ENCODE measurements at regions not wholly inside any gene's neighbourhood (a gene's known extent, or its start where the extent isn't known, plus 50 kb on each side); places are given as distances from the start of the nearest gene placed in this dataset.

DNA sequence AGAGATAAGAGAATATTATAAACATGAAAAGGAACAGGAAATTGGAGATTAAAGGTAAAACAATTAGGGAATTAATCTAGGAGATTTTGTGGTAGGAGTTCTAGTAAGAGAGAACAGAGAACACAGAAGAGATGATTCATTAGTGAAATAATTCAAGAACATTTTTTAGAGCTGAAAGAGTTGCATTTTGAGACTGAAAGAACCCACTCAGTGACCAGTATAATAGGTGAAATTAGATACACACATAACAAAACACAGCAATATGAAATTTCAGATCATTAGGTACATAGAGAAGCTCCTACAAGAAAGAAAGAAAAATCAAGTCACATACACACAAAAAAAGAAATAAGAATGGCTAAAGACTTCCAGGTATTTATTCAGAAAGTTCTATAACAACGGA, 144.0 kb downstream of the CYSLTR2 start:
- H3K27me3 ChIP-seq (replicated peaks): no peaks in the 10 kb centered on the region
- TF ChIP-seq, protein P1, sequence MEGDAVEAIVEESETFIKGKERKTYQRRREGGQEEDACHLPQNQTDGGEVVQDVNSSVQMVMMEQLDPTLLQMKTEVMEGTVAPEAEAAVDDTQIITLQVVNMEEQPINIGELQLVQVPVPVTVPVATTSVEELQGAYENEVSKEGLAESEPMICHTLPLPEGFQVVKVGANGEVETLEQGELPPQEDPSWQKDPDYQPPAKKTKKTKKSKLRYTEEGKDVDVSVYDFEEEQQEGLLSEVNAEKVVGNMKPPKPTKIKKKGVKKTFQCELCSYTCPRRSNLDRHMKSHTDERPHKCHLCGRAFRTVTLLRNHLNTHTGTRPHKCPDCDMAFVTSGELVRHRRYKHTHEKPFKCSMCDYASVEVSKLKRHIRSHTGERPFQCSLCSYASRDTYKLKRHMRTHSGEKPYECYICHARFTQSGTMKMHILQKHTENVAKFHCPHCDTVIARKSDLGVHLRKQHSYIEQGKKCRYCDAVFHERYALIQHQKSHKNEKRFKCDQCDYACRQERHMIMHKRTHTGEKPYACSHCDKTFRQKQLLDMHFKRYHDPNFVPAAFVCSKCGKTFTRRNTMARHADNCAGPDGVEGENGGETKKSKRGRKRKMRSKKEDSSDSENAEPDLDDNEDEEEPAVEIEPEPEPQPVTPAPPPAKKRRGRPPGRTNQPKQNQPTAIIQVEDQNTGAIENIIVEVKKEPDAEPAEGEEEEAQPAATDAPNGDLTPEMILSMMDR (IDR thresholded peaks at IDR 0.05; ENCODE audit: low read depth, low read length, missing control alignments): no peak
- in situ Hi-C loops (cut with HindIII; ENCODE audit: low pct_ligation_motif_present, low sequenced_read_pairs): no loop called here
- DNase-seq: no peak
- H3K4me3 ChIP-seq (ENCODE audit: low read depth, low read length): no peak overlapping the region
- no peak overlapping the region for H3K27ac ChIP-seq
- H3K36me3 ChIP-seq (replicated peaks): no peaks in the 10 kb centered on the region

- H3K4me3 ChIP-seq (ENCODE audit: low read depth, low read length): no peak overlapping the region
- in situ Hi-C loops (cut with HindIII; ENCODE audit: low pct_ligation_motif_present, low sequenced_read_pairs): no loop called here
- no peak overlapping the region for H3K27ac ChIP-seq
- H3K36me3 ChIP-seq (replicated peaks): no peaks in the 10 kb centered on the region
- no peaks in the 10 kb centered on the region for H3K27me3 ChIP-seq (replicated peaks)
- TF ChIP-seq, protein P1 (IDR thresholded peaks at IDR 0.05; ENCODE audit: low read depth, low read length, missing control alignments): no peak
- DNase-seq: no peak
Measured at GRCh38 chr13:48798180-48798579, 144.5 kb downstream of the CYSLTR2 start.

DNA sequence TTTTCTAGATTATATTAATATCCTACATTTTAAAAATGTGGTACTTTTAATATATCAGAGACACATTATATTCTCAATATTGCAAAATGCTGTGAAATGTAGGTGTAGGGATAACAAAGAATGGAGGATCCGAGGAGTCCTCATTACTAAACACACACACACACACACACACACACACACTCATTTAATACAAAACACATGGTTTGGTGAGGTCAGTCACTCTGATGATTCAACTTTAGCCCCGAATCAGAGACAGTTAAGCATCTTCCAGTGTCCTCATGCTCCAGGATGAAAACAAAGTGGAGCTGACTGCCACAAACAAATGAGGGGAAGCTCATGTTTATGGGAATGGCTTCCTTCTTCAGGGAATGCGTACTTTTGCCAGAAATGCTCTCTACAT, 147.5 kb downstream of the CYSLTR2 start:
- H3K4me3 ChIP-seq (ENCODE audit: low read depth, low read length): no peak overlapping the region
- no peaks in the 10 kb centered on the region for H3K36me3 ChIP-seq (replicated peaks)
- peak; percentile 30 for DNase-seq
- in situ Hi-C loops (cut with HindIII; ENCODE audit: low pct_ligation_motif_present, low sequenced_read_pairs): no loop called here
- TF ChIP-seq, protein P1 (IDR thresholded peaks at IDR 0.05; ENCODE audit: low read depth, low read length, missing control alignments): no peak
- H3K27me3 ChIP-seq (replicated peaks): no peaks in the 10 kb centered on the region
- no peak overlapping the region for H3K27ac ChIP-seq

DNA sequence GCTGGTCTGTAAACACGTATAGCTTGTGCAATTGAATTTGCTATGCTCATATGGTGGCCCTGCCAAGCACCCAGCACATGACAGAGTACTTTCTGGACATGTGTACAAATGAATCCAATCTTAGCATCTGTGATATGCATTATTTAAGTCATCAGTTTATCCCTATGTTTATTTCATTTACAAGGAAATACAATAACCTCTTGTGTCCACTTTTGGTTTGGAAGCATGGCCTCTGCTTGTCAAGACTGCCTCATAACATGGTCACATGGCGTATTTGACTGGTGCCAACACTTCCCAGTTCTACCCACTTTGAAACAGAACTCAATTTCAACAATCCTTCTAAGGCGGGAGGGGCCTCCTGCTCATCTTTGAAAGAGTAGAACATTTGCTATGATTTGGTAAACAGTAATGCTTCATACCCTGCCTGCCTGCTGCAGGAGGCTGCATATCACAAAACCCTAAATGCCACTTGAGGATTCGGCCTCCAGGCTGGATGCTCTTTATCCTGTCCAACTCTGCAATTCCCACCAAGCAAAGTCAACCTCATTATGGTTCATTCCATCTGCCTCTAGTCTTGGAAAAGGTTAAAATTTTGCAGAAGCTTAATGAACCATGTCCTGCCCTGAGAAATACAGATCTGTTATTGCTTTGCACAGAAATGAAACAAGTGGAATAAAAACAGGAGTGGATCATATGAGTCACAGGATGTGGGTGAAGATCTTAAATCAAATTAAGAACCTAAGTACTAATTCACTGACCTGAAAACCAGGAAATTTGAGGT, 151.3 kb downstream of the CYSLTR2 start:
- Histone ChIP-seq H3K27me3 (replicated peaks) (no peaks in the 10 kb centered on the region), H3K4me3 (ENCODE audit: low read depth, low read length) (no peak overlapping the region), H3K27ac (no peak overlapping the region), H3K36me3 (replicated peaks) (no peaks in the 10 kb centered on the region)
- TF ChIP-seq, protein P1 (IDR thresholded peaks at IDR 0.05; ENCODE audit: low read depth, low read length, missing control alignments): no peak
- in situ Hi-C loops (cut with HindIII; ENCODE audit: low pct_ligation_motif_present, low sequenced_read_pairs): no loop called here
- DNase-seq: no peak

DNA sequence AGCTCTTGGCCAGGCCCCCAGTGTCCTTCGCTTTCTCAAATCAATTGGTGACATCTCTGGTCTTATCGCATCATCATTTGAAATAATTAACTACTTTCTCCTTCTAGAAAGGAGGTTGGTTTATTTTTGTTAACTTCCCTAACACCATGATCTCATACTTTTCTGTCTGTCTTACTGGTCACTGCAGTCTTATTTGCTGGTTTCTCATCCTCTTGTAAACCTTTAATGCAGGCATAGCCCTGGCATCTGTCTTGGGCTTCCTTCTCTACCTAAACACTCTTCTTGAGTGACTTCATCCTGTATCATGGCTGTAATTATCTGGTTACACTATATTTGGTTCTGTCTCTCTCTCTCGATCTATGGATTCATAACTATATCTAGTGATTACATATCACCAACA, 152.8 kb downstream of the CYSLTR2 start:
- H3K27me3 ChIP-seq (replicated peaks): no peaks in the 10 kb centered on the region
- TF ChIP-seq, protein P1 (IDR thresholded peaks at IDR 0.05; ENCODE audit: low read depth, low read length, missing control alignments): no peak
- H3K36me3 ChIP-seq (replicated peaks): no peaks in the 10 kb centered on the region
- DNase-seq: no peak
- in situ Hi-C loops (cut with HindIII; ENCODE audit: low pct_ligation_motif_present, low sequenced_read_pairs): no loop called here
- no peak overlapping the region for H3K4me3 ChIP-seq (ENCODE audit: low read depth, low read length)
- H3K27ac ChIP-seq: no peak overlapping the region

DNA sequence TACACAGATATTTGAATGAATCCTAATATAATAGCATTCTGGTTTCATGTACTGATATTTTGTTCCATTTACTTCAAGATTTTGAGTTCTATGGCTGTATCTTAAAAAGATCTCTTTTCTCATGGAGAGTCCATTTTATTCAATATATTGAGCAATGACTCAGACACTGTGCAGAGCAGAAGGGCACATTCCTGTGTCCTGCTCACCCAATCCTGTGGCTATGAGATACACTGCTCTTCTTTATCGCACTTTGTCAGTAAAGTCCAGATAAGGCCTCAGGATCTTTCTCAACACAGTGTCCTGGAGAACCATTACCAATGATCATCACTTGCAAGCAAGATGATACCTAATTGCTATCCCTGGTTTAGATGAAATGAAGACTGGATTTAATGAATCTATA, 155.0 kb downstream of the CYSLTR2 start:
- no peak overlapping the region for H3K4me3 ChIP-seq (ENCODE audit: low read depth, low read length)
- no peak overlapping the region for H3K27ac ChIP-seq
- in situ Hi-C loops (cut with HindIII; ENCODE audit: low pct_ligation_motif_present, low sequenced_read_pairs): no loop called here
- peak; percentile 83 for DNase-seq
- TF ChIP-seq, protein P1 (IDR thresholded peaks at IDR 0.05; ENCODE audit: low read depth, low read length, missing control alignments): no peak
- no peaks in the 10 kb centered on the region for H3K36me3 ChIP-seq (replicated peaks)
- H3K27me3 ChIP-seq (replicated peaks): no peaks in the 10 kb centered on the region
